ENCODE measurements at regions not wholly inside any gene's neighbourhood (a gene's known extent, or its start where the extent isn't known, plus 50 kb on each side); places are given as distances from the start of the nearest gene placed in this dataset.

GRCh38 chr6:104013312-104013971 lies 846.3 kb downstream of the HACE1 start:
- ATAC-seq (no peak), DNase-seq (no peak)
- Histone ChIP-seq H3K4me1 (ENCODE audit: low read depth) (no peaks in the 10 kb centered on the region), H3K4me3 (no peak overlapping the region), H3K36me3 (ENCODE audit: low read depth) (no peaks in the 10 kb centered on the region), H3K9me3 (no peaks in the 10 kb centered on the region)
- no peak for TF ChIP-seq CTCF (IDR thresholded peaks at IDR 0.05)
- intact Hi-C loops (cut with DNase I, micrococcal nuclease): no loop called here

- TF ChIP-seq CTCF (IDR thresholded peaks at IDR 0.05): no peak
- DNase-seq (no peak), ATAC-seq (no peak)
- intact Hi-C loops (cut with DNase I, micrococcal nuclease): no loop called here
- H3K36me3 ChIP-seq (ENCODE audit: low read depth): no peaks in the 10 kb centered on the region
- no peaks in the 10 kb centered on the region for H3K4me1 ChIP-seq (ENCODE audit: low read depth)
- no peak overlapping the region for H3K4me3 ChIP-seq
- no peaks in the 10 kb centered on the region for H3K9me3 ChIP-seq
These were observed 848.8 kb downstream of the HACE1 start for GRCh38 chr6:104010897-104011296.

GRCh38 chr6:104003803-104004516 lies 855.8 kb downstream of the HACE1 start:
- Histone ChIP-seq H3K4me3 (no peak overlapping the region), H3K9me3 (no peaks in the 10 kb centered on the region), H3K4me1 (ENCODE audit: low read depth) (no peaks in the 10 kb centered on the region), H3K36me3 (ENCODE audit: low read depth) (no peaks in the 10 kb centered on the region)
- TF ChIP-seq CTCF (IDR thresholded peaks at IDR 0.05): no peak
- ATAC-seq (no peak), DNase-seq (no peak)
- intact Hi-C loops (cut with DNase I, micrococcal nuclease): no loop called here

- no peak for ATAC-seq
These were observed 864.1 kb downstream of the HACE1 start for GRCh38 chr6:103995571-103995970.

GRCh38 chr6:103983860-103984259 lies 875.9 kb downstream of the HACE1 start:
- no peaks in the 10 kb centered on the region for H3K4me1 ChIP-seq (ENCODE audit: low read depth)
- H3K9me3 ChIP-seq: no peaks in the 10 kb centered on the region
- H3K36me3 ChIP-seq (ENCODE audit: low read depth): no peaks in the 10 kb centered on the region
- H3K4me3 ChIP-seq: no peak overlapping the region
- DNase-seq (no peak), ATAC-seq (no peak)
- TF ChIP-seq CTCF (IDR thresholded peaks at IDR 0.05): no peak
- intact Hi-C loops (cut with DNase I, micrococcal nuclease): no loop called here

More at GRCh38 chr6:103995571-103995970, 864.1 kb downstream of the HACE1 start:
- no peak for DNase-seq
- Histone ChIP-seq H3K9me3 (no peaks in the 10 kb centered on the region), H3K4me3 (no peak overlapping the region), H3K4me1 (ENCODE audit: low read depth) (no peaks in the 10 kb centered on the region), H3K36me3 (ENCODE audit: low read depth) (no peaks in the 10 kb centered on the region)
- intact Hi-C loops (cut with DNase I, micrococcal nuclease): no loop called here
- no peak for TF ChIP-seq CTCF (IDR thresholded peaks at IDR 0.05)

All from mucosa of descending colon (tissue), 3 donors.